KOPT-K1 (cell line): ENCODE measurements at regions not wholly inside any gene's neighbourhood (a gene's known extent, or its start where the extent isn't known, plus 50 kb on each side); places are given as distances from the start of the nearest gene placed in this dataset.

Experiments used
- H3K27ac ChIP-seq: fragments of 200-600 bp; sonication (generic); 2 replicates; pipeline ENCODE4 v1.5.1; 2016; ENCODE audit warnings: antibody characterized with exemption, mild to moderate bottlenecking, low read depth, low read length; ENCODE audit not compliant: poor library complexity, severe bottlenecking
- H3K36me3 ChIP-seq: fragments of 200-600 bp; sonication (generic); 2 replicates; pipeline ENCODE4 v1.5.1; 2017; ENCODE audit warnings: antibody characterized with exemption, mild to moderate bottlenecking, low read length, moderate library complexity; ENCODE audit not compliant: insufficient read depth
- H3K9me3 ChIP-seq: fragments of 200-600 bp; sonication (generic); 2 replicates; pipeline ENCODE4 v1.5.1; 2017; ENCODE audit warnings: antibody characterized with exemption, low read length, mild to moderate bottlenecking; ENCODE audit not compliant: insufficient read depth, poor library complexity, severe bottlenecking

DNA sequence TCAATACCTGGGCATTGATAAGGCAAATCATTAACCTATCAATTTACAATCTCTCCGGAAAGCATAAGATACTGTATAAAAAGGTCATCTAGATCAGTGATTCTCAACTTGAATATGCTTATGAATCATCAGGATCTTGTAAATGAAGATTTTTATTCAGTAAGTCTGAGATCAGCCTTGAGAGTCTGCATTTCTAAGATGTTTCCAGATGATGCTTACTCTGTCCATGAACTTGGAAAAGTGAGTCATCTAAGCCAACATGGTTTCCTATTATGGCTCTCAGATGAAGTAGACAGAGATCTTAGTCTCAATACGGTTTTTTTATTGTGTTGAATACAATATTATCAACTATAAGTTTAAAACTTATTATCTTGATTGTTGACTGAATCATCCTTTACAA is 226.4 kb upstream of the KIRREL3 start:
- Histone ChIP-seq H3K27ac (no peak overlapping the region), H3K36me3 (no peaks in the 10 kb centered on the region), H3K9me3 (no peaks in the 10 kb centered on the region)

DNA sequence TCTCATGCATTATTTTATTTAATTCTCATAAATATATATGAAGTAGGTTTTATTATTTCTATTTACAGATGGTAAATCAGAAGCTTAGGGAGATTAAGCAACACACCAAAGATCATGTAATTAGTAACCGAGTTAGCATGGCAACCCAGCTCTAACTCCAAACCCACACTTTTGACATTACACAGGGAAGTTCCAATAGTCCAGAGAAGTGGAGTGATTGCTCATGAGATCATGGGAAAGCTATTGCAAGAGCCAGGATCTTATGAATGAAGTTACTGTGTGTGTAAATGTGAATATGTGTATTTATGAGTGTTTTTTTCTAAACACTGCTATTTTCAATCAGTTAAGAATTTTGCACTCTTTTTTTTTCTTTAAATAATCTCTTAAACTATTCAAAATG is 225.8 kb upstream of the KIRREL3 start:
- Histone ChIP-seq H3K27ac (no peak overlapping the region), H3K9me3 (no peaks in the 10 kb centered on the region)

GRCh38 chr11:127225619-127226018 is 225.0 kb upstream of the KIRREL3 start:
- no peaks in the 10 kb centered on the region for H3K9me3 ChIP-seq
- no peak overlapping the region for H3K27ac ChIP-seq
- no peaks in the 10 kb centered on the region for H3K36me3 ChIP-seq

More for the DNA sequence above, 225.8 kb upstream of the KIRREL3 start:
- no peaks in the 10 kb centered on the region for H3K36me3 ChIP-seq

GRCh38 chr11:127224276-127224675 is 223.7 kb upstream of the KIRREL3 start:
- H3K27ac ChIP-seq, result no peak overlapping the region
- H3K36me3 ChIP-seq, result no peaks in the 10 kb centered on the region
- no peaks in the 10 kb centered on the region for H3K9me3 ChIP-seq

- Histone ChIP-seq H3K9me3 (no peaks in the 10 kb centered on the region), H3K36me3 (no peaks in the 10 kb centered on the region), H3K27ac (no peak overlapping the region)
These were observed 223.1 kb upstream of the KIRREL3 start for GRCh38 chr11:127223633-127224032.

- Histone ChIP-seq H3K9me3 (no peaks in the 10 kb centered on the region), H3K27ac (no peak overlapping the region), H3K36me3 (no peaks in the 10 kb centered on the region)
These were observed 222.5 kb upstream of the KIRREL3 start for GRCh38 chr11:127223026-127223425.

DNA sequence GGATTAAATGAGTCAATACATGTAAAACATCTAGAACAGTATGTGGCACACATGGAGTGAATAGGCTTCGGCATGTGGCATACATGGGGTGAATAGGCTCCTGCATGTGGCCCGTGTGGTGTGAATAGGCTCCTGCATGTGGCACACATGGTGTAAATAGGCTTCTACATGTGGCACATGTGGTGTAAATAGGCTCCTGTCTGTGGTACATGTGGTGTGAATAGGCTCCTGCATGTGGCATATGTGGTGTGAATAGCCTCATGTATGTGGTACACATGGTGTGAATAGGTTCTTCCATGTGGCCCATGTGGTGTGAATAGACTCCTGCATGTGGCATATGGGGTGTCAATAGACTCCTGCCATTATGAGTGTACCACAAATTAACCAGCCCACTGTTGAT is 219.1 kb upstream of the KIRREL3 start:
- Histone ChIP-seq H3K9me3 (no peaks in the 10 kb centered on the region), H3K27ac (no peak overlapping the region), H3K36me3 (no peaks in the 10 kb centered on the region)

- H3K9me3 ChIP-seq, result no peaks in the 10 kb centered on the region
- H3K27ac ChIP-seq, result no peak overlapping the region
- no peaks in the 10 kb centered on the region for H3K36me3 ChIP-seq
These were observed 217.7 kb upstream of the KIRREL3 start for GRCh38 chr11:127218275-127218608.

GRCh38 chr11:127217452-127218274 is 217.1 kb upstream of the KIRREL3 start:
- H3K9me3 ChIP-seq, result no peaks in the 10 kb centered on the region
- no peaks in the 10 kb centered on the region for H3K36me3 ChIP-seq
- H3K27ac ChIP-seq, result no peak overlapping the region

DNA sequence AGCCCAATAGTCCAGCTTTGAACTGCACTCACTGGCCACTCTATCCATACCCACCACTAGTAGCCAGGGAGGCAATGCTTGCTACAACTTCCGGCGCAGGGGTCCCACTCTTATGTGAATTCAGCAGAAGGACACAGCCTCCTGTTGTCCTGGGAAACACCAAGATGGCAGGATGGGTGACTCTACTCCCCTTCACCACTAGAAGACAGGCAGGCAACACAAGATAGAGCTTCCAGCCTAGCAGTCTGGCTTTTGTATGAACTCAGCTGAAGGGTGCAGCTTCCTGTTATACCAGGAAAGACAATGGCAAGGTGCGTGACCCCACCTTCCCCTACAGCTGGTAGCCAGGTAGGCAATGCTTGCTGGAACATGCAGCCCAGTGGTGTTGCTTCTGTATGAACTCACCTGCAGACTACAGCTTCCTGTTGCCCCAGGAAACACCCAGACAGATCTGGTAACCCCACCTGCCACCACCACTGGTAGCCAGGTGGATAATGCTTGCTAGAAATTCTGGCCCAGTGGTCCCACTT is 205.2 kb upstream of the KIRREL3 start:
- no peaks in the 10 kb centered on the region for H3K36me3 ChIP-seq
- no peaks in the 10 kb centered on the region for H3K9me3 ChIP-seq

GRCh38 chr11:127203490-127203889 is 202.9 kb upstream of the KIRREL3 start:
- H3K27ac ChIP-seq, result no peak overlapping the region
- H3K36me3 ChIP-seq, result no peaks in the 10 kb centered on the region

More for the DNA sequence above, 205.2 kb upstream of the KIRREL3 start:
- no peak overlapping the region for H3K27ac ChIP-seq

GRCh38 chr11:127202105-127202504 is 201.5 kb upstream of the KIRREL3 start:
- H3K27ac ChIP-seq, result no peak overlapping the region
- H3K9me3 ChIP-seq, result no peaks in the 10 kb centered on the region
- H3K36me3 ChIP-seq, result no peaks in the 10 kb centered on the region

More at GRCh38 chr11:127203490-127203889, 202.9 kb upstream of the KIRREL3 start:
- H3K9me3 ChIP-seq, result no peaks in the 10 kb centered on the region

GRCh38 chr11:127199306-127199801 is 198.8 kb upstream of the KIRREL3 start:
- Histone ChIP-seq H3K36me3 (no peaks in the 10 kb centered on the region), H3K27ac (no peak overlapping the region), H3K9me3 (no peaks in the 10 kb centered on the region)

DNA sequence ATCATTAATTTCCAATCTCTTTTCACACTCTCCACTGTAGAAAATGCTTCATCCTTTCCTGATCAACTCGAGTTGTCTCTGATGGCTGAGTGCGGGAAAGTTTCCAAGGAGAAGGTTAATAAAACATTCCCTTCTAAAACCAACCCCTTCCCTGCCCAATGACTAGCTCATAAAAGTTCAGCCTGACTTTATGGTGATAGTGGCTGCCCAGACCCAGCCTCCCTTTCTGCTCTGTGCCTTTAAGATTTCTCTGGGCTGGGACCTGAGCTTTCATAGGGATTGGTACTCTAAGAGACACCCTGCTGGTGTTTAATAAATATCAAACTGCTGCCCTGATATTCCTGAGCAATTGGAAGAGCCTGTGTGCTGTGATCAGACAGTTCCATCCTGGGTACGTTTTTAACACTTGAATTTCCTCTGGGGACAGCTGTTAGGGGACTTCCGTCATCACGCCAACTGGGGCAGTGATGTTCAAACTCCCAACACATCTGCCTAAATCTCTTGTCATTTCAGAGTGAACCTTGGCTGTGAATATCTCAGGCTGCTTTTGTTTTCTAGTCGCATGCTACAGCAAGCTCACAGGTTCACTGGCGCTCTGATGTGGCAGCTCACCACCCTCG is 195.0 kb upstream of the KIRREL3 start:
- Histone ChIP-seq H3K9me3 (no peaks in the 10 kb centered on the region), H3K36me3 (no peaks in the 10 kb centered on the region)

DNA sequence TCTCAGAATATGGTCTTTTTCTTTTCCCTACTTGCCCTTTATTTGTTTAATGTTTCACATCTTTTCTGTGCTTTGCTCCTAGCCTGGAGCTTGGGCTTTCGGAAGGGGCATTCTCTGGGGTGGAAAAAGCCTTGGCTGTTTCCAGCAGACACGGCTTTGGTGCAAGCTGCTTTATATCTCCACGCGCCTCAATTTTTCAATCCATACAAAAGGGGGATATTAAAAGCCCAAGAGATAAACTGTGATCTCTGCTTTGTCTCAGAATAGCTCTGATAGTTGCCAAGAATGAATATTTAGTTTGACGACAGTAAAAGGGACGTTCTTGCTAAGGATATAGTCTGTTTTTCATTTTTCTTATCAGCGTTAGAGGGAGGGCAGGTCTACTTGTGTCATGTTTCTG is 194.0 kb upstream of the KIRREL3 start:
- Histone ChIP-seq H3K36me3 (no peaks in the 10 kb centered on the region), H3K9me3 (no peaks in the 10 kb centered on the region), H3K27ac (no peak overlapping the region)

More for the DNA sequence above, 195.0 kb upstream of the KIRREL3 start:
- H3K27ac ChIP-seq, result no peak overlapping the region
